HG03521 (cell line): ENCODE measurements at regions not wholly inside any gene's neighbourhood (a gene's known extent, or its start where the extent isn't known, plus 50 kb on each side); places are given as distances from the start of the nearest gene placed in this dataset.

Experiments
- ATAC-seq: cut with Tn5 transposase; IDR thresholded peaks from one replicate; pipeline ENCODE4 v1.9.1; 2021; ENCODE audit warnings: mild to moderate bottlenecking, moderate library complexity; ENCODE audit not compliant: unreplicated experiment

DNA sequence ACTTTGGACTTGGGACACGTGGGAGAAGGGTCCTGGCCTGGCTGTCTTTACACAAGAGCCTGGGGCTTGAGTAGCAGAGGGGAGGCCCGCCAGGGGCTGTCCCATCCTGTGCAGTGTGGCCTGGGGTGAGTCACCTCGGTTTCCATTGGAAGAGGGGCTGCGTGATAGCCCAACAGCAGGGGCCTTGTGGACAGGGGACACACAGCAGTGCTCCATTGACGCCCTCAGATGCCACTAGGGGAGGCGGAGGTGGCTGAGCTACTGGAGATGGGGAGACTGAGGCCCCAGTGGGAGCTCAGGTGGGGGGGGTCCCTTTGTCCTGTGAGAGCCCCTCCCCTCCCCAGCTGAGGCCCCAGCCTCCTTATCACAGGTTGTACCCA lies 50.0 kb upstream of the RNU6ATAC start:
- no peak for ATAC-seq

DNA sequence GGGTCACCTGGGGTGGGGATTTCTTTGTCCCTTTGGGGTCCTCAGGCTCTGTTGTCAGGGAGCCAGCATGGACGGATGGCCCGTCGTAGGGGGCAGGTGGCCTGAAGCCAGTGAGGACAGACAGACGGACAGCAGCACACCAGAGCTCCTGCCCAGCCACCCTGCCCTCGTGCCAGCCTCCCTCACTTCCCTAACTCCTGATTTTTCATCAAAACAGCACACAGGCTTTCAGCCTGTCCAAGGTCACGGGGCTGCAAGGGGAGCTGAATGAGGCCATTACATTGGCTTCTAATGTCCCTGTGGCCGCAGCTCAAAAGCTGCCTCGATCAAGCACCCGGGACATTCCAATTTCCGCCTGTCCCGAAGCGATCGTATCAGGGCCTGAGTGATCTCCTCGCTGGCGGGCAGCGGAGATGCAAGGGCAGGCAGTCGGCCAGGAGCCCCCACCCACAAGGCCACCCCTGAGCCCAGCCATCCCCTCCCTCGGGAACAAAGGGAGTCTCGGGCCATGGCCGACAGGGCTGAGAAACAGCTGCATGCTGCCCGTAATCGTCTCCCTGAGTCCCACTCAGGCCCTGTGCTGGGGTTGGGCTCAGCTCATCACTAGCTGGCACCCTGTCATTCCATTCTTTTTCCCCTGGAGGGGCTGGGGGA lies 50.5 kb upstream of the RNU6ATAC start:
- ATAC-seq = no peak

DNA sequence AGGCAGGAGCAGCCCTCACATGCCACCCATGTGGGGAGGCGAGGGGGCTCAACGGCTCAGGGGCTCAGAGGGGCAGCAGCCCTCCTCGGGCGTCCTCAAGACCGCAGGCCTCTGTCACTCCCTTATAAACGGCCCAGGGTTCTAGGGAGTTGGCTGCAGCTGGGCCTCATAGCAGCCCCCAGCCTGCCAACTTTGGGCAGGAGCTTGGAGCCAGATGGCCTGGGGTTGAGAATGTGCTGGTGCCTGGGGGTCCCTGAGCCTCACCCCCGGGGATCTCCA lies 51.0 kb upstream of the RNU6ATAC start:
- ATAC-seq = no peak

DNA sequence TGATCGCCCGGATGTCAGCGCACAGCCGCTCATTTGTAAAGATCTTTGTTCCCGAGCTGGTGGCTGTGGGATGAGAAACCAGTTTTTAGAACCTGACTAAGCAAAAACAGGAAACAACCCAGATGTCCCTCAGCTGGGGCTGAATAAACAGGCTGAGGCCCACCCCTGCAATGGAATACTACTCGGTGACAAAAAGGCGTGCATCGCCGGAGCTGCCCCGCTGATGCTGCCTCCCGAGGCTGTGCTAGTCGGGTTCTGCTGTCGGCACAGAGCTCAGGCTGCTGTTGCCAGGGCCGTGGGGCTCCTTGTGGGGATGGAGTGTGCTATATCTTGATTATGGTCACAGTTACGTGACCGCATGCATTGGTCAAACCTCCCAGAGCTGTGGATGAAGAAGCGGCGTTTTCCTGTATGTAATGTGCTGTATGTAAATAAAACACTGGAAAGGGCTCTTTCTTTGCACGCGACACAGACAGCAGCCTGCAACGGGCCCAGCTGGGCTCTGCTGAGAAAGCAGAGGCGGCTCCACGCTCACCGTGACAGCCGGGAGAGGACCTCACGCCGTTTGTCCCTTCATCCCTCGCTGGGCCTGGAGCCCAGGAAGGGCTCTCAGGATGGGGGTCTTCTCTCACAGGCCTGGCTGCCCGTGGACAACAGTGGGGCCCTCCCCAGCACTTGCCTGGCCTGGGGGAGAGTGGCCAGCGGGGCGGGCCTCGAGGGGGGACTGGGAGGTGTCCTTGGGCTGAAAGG lies 51.5 kb upstream of the RNU6ATAC start:
- ATAC-seq = no peak

DNA sequence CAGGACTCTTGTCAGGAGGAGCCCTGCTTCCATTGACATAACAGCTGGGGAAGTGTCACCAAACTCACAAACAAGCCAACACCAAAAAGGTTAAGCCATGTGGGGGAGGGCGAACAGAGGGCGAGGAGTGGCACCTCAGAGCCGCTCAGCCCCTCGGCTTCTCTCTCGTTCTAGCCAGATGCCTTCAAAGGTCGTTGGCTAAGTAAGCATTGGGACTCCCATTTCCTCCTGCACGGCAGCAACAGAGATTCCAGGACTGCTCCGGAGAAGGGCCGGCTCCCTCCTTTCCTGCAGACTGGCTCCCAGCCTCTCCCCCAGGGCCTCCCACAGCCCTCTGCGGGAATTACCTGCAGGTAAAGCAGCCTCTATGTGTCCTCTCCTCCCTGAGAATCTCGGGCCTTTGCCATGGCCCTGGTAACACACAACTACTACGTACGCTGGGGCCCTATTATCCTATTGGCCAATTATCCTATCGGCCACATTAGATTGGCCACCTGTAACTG lies 52.1 kb upstream of the RNU6ATAC start:
- ATAC-seq = no peak

DNA sequence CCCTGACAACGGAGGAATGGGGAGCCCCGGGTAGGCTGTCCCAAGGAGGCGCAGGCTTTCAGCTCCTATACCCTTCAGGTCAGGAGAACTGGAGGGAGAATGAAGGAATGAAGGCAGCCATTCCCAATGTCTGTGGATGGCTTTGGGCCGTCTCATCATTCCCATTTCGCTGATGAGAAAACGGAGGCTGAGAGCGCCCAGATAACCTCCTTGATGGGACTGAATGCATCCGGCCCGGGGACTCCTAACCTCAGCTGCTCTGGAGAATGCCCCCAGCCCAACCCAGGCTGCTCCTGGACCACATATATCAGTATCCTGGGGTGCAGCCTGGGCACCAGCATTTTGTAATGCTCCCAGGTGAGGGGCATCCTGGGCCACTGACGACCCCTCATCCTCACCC lies 52.6 kb upstream of the RNU6ATAC start:
- ATAC-seq = no peak

DNA sequence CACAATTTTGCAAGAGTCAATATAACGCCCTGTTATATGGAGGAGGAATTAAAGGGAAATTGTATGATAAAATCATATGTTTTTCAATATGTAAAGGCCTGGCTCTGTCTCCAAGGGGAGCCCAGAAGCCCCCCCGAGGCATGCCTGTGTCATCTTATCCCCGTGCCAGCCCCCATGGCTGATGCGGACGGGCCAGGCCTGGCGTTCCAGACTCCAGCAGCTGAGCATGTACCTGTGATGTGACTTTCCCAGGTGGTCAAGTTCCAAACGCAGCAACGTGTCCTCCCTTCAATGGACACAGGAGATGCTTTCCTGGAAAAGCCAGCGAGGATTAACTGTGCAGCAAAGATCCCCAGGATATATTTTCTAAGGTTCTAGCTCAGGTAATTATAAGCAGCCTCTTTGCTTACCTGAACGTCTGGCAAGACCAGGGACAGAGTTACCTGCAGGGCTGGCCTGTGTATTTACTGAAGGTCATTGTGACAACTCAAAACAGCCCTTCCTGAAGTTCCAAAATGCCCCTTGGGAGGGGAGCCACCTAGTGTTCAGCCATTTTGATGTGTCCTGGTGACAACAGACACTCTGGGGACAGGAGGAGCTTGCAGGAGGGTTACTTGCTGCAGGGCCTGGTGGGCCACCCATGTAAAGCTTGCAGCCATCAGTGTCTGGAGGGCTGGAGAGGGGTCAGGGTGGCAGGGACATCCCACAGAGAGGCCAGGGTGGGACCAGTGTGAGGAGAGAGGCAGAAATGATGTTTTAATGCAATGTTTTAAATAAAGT lies 53.3 kb upstream of the RNU6ATAC start:
- no peak for ATAC-seq

DNA sequence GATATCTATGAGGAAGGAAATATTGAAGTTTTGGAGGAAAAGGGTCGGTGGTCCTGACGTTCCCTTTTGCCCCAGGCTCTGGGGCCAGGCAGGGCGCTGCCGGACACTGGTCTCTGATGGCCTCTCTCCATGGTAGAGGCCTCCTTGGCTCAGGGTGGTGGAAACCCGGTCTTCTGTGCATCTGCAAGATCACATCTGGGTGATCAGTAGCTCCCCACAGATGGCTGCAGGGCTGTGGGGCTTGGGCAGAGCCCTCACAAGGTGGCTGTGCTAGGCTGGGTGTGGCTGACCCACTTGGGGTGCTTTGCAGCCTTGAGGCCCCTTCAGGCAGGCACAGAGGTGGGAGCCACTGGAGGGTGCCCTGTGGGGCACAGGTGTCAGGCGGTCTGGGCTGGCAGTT lies 53.9 kb upstream of the RNU6ATAC start:
- ATAC-seq = no peak

DNA sequence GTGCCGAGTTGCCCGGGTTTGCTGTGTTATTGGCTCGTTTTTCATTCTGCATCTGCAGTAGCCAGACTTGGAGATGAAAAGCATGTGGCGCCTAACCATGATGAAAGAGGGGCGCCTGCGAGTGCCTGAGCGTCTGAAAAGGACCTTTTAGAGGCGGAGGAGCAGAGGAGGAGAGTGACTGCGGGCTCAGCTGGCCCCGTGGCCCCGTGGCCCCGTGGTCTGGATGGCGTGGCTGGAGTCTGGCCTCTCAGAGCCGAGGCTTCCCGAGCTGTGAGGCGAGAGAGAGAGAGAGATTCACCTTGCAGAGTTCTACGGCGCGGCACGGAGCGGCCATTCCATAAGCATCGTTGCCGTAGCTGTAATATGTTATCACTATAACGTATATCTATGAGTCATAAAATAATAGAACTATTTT lies 55.3 kb upstream of the RNU6ATAC start:
- ATAC-seq = no peak

DNA sequence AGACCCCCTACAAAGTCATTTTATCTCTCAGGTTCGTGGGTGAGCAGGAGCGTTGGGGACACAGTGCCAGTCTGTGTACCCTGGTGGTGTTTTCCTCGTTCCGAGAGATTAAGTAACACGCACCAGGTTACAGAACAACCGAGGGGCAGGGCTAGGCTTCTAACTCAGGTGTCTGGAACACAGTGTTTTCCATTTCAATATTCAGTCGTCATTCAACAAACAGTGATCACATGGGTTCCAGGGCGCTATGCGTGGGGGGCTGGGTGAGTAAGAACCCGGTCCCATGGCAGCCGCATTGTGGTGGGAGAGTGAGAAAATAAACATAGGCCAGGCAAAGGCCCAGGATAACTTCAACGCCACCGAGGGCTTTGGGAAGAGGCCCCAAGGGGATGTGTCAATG lies 55.9 kb upstream of the RNU6ATAC start:
- no peak for ATAC-seq

DNA sequence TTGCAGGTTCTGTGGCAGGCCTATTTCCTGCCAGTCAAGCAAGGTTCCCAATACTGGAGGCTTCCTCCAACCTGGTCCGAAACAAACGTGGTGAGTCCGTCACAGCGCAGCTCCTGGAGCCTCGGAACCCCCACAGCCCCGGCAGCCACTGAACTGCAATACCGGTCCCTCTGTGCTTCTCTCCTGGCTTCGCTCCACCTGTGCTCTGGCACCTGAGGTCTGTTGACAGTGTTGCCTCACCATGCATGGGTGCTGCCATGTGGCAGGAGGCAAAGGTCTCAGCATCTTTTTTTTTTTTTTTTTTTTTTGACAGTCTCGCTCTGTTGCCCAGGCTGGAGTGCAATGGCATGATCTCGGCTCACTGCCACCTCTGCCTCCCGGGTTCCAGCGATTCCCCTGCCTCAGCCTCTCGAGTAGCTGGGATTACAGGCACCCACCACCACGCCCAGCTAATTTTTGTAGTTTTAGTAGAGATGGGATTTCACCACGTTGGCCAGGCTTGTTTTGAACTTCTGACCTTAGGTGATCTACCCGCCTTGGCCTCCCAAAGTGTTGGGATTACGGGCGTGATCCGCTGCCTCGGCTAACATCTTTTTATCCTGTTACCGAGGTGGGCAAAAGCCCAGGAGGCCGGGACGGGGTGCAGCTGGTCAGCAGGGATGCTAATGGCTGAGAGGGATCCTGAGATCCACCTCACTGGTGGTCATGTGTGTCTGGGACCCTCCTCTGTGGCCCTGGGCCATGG lies 57.1 kb upstream of the RNU6ATAC start:
- ATAC-seq = no peak

DNA sequence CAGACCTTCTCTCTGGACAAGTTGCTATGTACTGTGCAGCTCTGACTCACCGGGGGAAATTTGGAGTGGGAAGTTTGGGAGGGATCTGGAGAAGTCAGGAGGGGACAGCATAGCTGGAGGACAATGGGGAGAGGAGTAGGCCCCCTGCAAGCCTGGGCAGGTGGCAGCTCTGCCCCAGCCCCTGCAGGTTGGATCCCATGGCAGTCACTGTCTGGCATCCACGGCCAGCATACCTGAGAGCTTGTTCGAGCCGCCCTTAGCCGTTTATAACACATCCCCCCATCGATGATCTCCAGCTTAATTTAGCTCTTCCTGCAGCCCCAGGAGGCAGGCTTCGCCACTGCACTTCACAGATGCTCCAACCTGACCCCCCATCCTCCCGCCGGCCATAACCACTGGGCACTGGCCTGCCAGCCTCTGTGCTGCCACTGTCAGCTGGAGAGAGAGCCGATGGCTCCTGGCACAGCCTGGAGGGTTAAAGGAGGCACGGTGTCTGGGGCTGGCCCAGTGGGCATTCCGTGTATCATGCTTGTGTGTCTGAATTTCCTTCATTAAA lies 57.7 kb upstream of the RNU6ATAC start:
- ATAC-seq = no peak

DNA sequence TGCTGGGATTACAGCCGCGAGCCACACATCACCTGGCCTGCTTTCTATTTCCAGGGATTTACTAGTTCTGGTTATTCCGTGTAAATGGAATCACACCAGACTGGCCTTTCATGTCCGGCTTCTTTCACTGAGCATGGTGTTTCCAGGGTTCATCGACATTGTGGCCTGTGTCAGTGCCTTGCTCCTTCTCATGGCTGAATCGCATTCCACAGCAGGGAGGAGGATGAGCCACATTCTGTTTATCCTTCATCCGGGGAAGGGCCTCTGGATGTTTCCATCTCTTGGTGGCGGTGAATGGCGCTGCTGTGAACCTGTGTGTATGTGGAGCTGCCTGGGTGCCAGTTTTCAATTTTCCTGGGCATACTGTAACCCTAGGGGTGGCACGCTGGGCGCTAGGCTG lies 58.7 kb upstream of the RNU6ATAC start:
- no peak for ATAC-seq

DNA sequence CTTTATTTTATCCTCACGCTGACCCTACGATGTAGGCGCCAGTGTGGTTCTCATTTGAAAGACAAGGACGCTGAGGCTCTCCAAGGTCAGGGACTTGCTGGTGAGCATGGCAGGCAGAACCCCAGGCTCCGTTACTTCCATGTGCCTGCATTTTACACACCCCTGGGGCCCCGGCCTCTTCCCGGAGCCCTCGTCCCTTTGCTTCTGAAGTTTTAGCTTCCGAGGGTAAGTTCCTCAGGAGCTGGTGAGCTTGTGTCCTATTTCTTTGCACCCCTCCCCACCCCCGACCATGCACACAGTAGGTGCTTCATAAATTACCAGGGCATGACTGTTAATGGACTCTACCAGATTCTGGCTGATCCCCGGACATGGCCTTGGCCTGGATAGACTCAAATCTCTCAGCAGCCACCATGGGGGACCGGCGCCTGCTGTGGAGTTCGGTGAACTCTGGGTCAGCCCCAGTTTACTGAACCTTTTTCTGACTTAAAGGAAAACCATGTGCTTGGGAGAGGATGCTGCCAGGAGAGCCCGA lies 59.3 kb upstream of the RNU6ATAC start:
- no peak for ATAC-seq

DNA sequence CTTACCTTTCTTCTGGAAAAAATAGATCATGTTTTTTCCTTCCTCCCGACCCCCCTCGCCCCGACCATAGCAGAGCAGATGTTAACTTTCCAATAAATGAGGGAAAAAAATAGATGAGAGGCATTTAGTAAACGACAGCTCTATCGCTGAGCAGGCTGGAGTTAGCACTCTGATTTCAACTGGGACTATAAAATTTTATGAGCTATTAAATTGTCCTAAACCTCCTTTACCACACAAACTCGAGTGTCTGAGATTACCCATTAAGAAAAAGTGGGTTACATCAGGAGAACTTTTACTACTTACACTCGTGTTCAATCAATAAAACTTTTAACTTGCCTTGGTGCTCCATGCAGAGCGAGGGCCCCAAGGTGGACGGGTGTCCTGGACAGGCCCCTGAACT lies 59.8 kb upstream of the RNU6ATAC start:
- no peak for ATAC-seq

DNA sequence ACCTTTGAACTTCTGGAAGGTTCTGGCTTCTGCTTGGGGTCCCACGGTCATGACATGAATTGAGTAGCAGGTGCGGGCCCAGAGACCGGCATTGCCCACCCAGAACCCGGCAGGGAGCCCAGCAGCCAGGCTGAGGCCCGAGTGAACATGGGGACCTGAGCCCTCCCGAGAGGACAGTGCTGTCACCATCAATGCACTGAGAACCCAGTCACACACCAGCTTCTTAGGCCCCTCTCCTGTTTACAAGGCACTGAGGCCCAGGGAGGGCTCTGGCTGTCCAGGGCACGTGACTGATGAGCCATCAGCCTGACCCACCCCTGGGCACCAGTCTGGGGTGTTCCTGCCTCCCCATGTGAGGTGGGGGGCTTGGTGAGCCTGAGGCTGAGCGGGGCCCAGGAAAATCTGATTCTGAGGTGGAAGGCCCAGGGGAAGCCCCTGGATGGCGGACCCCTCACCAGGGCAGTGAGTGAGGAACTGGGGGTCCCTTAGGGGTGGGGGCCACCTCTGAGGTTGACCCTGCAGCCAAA lies 60.3 kb upstream of the RNU6ATAC start:
- ATAC-seq = no peak

DNA sequence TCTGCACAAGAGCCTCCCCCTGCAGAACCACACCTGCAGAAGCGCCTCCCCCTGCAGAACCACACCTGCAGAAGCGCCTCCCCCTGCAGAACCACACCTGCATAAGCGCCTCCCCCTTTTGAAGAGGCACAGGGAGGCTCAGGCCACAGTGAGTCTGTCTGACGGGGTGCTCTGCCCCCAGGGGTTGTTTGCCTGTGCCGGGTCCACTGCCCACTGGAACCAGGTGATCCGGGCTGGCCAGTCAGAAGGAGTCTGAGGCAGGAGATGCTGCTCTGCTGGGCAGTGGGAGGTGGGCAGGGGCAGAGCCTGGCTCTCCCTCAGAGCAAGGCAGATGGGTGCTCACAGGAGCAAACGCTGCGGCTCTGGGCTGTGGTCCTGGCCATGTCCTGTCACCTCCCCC lies 60.8 kb upstream of the RNU6ATAC start:
- no peak for ATAC-seq

DNA sequence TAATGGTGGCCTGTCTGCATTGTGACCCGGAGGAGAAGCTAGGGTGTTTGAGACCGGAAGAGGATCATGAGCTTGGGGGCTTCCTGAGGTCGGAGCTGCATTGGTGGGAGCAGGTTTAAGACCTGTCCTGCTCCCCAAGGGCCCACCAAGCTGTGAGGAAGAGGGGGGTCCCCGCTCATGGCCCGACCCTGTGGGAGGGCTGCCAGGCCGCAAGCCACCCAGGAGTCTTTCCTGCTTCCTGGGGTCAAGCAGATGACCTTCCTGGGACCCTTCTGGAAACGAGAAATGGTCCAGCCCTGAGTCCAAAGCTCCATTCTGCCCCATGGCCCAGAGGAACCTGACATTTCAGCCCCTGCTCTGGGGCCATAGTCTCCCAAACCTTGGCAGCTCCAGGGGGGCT lies 61.5 kb upstream of the RNU6ATAC start:
- ATAC-seq = no peak

DNA sequence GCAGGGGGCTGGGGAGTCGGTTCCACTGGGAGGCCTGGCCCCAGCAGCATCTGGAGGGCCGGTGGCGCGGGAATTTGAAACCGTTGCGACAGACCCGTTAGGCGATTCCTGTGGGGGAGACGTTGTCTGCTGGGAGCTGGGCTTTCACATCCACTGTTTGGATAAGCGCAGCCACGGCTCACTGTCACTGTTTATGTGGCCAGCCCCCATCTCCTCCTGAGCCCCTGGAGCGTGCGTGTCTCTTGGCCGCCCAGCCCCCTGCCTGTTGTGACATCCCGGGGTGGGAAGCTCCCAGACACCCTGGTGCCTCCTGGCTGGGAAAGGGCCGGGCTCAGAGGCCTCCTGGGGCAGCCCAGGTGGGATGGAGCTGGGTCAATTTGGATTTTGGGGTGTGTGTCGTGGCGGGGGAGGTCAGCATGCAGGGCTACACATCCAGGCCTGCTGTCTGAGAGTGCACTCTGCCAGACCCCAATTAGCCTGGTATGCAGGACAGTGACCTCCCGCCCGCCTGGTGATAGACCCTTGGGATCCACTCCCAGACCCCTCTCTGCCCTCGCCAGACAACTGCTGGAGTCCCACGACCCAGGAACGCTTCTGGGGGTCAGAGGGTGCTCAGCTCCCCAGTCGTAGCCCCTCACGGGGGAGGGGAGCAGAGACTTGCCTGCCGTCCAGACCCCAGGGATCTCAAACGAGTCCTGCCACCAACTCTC lies 62.0 kb upstream of the RNU6ATAC start:
- ATAC-seq = no peak
